Left lobe of liver (tissue), 2 donors: ENCODE measurements at regions not wholly inside any gene's neighbourhood (a gene's known extent, or its start where the extent isn't known, plus 50 kb on each side); places are given as distances from the start of the nearest gene placed in this dataset.

Experiments
- ATAC-seq: fragments of 200-7000 bp; cut with Tn5 transposase; one replicate; pipeline ENCODE4 v1.9.1; 2020; ENCODE audit warnings: mild to moderate bottlenecking, moderate library complexity
- DNase-seq: peaks from one replicate; pipeline ENCODE4 v3.0.0-alpha.2; 2020; ENCODE audit warnings: low spot score
- donor health status: DM: no; HTN: no; CAD: no; lungs with moderate emphysema.
- donor health status: DM: no; HTN: yes; CAD: no.

DNA sequence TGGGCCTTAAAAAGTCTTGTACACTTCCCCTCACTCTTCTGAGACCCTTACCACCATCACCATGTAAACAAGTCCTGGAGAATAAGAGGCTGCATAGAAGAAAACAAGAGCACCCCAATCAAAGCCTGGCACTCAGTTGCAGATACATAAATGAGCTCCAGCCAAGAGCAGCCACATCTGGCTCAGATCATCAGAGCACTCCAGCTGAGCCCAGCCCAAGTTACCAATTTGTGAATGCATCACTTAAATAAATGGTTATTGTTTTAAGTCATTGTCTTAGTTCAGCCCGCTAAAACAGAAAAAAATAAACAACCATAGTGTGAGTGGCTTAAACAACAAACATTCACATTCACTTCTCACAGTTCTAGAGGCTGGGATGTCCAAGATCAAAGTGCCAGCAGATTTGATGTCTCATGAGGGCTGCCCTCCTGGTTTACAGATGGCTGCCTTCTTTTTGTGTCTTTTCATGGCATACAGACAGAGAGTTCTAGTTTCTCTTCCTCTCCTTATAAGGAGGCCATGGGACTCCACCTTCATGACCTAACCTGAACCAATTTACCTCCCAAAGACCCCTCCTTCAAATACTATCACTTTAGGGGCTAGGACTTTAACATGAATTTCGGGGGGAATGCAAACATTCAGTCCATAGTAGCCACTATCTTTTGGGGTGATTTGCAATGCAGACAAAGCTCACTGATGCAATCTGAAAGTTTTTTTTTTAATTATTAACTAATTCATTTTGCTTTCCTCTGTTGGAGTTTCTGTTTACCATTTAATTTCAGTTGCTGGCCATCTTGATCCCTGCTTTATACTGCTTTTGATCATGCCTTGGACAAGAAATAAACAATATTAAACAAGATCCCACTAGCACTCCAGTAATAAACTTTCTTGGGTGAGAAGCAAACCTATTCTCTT is 187.5 kb upstream of the ACVR2A start:
- ATAC-seq (no peak), DNase-seq (no peak)

DNA sequence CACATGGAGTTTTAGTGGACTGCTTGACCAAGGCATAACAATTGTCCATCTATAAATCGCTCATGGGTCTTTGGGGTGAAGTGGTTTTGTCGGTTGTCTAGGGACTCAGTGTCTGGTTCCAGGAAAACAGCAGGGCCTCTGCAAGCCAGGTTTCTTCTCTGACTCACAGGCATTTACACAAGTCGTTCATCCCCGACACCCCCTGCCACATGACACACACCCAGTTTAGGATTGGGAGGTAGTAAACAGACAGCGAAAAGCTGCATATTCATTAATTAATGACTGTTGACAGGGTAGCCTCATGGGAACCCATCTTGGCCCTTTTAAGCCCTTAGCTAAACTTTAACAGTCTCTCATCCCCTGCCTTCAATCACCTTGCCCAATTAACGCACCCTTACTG is 194.8 kb upstream of the ACVR2A start:
- DNase-seq (no peak), ATAC-seq (no peak)

DNA sequence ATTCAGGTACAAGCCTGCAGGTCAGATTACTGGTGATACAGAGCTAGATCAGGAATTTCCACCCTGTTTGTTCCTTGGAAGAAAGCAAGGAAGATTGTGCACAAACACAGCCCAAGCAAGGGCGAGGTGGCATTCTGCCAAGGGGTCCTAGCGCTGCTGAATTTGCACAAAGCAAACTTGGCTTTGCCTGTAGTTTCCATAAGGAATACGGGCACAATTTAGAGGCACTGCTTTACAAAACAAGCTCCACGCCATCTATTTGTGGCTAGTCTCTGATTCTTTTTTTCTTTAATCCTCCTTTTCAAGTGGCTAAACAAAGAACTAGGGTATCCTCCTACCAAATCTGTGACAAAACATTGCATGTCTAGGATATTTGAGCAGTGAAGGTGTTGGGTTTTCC is 195.5 kb upstream of the ACVR2A start:
- ATAC-seq (no peak), DNase-seq (no peak)

- ATAC-seq (no peak), DNase-seq (no peak)
These were observed 196.4 kb upstream of the ACVR2A start for GRCh38 chr2:147648471-147648870.

DNA sequence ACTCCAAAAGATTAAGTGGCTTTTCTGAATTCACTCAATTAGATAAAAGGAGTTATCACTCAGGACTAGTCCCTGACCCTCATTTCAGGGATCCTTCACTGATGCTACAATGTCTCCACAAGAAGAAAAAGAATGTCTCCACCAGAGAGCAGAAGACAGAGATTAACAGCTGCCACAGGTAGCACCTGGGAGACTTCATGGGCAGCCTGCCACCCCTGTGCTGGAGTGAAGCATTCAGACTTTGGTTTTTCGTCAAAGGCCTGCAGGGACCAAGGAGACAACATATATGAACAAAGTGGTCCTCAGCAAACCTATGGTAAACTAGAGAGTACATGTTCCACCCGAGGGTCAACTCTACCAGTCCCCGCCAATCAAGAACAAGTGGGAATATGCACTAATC is 197.0 kb upstream of the ACVR2A start:
- DNase-seq, result no peak
- ATAC-seq, result no peak

DNA sequence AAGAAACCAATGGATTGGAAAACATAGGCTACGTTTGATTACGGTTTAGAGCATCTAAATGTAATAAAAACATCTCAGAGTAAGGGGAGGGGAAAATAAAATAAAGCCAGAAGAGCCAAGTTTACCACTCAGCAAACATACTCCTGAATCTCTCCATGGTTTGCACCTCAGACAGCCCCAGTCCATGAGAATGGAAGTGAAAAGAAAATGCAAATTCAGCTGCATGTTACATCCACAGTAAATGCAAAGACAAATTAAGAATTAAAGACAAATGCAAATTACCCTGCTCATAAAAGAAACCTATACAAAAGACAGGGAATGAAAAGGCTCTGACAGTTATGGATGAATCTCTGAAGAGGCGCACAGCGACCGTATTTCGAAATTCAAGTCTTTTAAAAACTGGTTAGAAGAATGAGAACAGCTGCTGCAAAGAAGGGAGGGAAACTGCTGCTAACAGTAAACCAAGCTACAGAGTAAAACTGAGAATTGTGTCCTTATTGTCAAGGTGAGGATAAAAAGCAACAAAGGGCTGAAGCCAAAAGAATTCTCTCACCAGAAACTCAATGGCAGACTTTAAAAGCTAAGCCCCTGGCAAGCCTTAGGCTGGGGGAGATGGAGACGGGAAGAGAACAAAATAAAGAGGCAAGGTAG is 197.9 kb upstream of the ACVR2A start:
- DNase-seq (no peak), ATAC-seq (no peak)

- DNase-seq (no peak), ATAC-seq (no peak)
These were observed 200.3 kb upstream of the ACVR2A start for GRCh38 chr2:147644491-147644890.

DNA sequence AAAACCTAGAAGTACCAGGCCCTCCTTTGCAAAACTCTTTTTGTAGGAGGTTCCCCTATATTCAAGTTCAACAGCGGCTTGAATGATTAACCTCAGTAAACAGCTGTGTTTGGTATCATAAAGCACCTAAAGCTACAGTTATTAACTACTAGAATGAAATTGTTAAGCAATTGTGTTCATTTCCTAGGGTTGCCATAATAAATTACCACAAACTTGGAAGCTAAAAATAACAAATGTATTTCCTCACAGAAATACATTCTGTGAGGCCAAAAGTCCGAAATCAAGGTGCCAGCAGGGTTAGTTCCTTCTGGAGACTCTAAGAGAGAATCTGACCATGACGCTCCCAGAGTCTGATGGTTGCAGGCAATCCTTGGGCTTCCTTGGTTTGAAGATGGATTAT is 202.1 kb upstream of the ACVR2A start:
- ATAC-seq (no peak), DNase-seq (no peak)

GRCh38 chr2:147641651-147642050 is 203.2 kb upstream of the ACVR2A start:
- ATAC-seq (no peak), DNase-seq (no peak)

GRCh38 chr2:147639891-147640290 is 204.9 kb upstream of the ACVR2A start:
- no peak for ATAC-seq
- no peak for DNase-seq

DNA sequence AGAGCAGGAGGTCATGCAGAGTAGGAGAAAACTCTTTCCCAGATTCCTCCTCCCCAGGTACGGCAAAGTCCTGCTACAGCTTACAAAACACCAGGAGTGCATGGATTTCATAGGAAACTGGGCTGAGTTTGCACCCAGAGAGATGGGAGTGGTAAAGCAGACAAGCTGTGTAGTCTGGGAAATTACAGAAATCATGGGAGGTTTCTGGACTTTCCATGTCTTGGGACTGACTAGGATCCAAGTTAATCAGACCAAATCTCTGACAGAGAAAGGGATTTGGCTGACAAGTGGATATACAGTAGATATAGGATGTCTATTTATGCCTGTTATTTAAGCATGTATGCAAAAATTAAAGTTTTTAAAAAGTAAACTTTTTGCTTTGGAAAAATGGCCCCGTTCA is 205.4 kb upstream of the ACVR2A start:
- no peak for ATAC-seq
- DNase-seq, result no peak

DNA sequence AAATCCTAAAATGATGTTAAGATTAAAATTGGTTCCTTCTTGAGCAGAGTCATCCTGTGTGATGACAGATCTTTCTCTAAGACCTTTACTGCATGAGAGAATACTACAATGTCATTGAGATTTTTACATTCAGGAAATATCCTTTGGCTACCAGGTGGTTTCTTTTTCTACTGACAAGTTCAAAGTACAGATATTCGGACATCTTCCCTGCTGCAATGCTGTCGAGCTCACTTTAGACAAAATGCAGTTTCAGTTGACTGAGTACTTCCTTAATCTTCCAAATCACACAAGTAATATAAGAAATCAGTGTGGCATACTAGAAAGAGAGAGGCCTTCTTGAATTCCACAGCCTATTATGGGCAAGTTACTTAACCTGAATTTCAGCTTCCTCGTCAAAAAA is 207.9 kb upstream of the ACVR2A start:
- no peak for ATAC-seq
- no peak for DNase-seq

DNA sequence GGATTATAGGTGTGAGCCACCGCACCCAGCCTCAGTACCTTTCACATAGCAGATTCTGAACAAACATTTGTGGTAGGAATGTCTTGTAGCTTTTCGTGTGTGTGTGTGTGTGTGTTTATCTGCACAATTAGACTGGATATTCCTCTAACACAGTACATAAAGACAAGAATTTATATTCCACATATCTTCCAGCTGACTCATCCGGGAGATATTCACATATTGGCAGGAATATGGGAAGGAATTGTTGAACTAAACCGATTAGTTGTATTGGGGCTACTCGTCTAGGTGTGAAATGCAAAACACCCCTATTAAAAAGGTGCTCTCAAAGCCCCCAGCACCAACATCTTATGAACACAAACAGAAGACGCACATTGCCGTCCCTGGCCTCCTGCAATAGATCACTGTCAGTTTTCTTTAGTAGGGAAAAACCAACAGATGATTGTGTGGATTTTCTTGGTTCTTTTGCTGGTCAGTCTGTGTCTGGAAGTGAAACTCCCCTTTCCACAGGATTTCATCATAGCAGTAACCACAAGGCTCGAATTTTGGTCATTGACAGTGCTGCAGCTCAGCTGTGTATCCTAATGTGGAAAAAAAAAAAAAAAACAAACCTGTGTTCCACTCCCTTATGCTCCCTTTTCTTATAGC is 208.5 kb upstream of the ACVR2A start:
- ATAC-seq, result no peak

DNA sequence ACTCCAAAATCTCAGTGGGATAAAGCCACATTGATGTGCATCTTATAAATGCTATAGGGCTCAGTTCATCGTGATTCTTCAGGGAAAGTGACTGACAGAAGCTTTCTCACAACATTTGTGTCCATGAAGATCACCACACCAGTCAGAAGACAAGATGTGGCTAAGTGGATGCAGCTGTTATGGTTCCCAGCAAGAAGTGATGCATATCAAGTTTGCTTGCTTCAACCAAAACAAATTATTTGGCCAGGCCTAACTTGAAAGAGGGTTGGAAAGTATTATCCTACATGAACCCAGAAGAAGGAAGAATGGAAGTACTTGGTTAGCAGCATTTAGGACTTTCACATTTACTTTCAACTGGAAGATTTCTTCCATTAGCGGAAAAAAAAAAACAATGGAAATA is 210.0 kb upstream of the ACVR2A start:
- ATAC-seq (no peak), DNase-seq (no peak)

More for the DNA sequence above, 208.5 kb upstream of the ACVR2A start:
- DNase-seq, result no peak

GRCh38 chr2:147632198-147632597 is 212.6 kb upstream of the ACVR2A start:
- ATAC-seq (no peak), DNase-seq (no peak)

- no peak for DNase-seq
- ATAC-seq, result no peak
These were observed 213.5 kb upstream of the ACVR2A start for GRCh38 chr2:147631294-147631693.

DNA sequence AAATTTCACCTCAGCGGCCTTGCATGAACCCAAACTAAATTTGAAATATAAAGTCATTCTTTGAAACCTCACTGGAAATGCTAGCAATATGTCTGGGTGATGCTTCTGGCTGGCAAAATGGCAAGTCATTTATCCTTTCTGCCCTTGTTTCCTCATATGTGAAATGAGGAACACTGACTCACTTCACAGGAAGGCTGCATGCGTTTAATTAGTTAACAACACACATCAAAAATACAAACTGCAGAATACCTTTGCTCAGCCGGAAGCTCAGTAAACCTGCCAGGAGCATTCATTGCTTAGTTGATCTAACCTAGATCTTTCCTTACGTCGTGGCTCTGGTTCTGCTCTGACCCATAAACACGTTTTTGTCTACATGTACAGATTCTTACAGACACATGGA is 214.2 kb upstream of the ACVR2A start:
- DNase-seq, result no peak

DNA sequence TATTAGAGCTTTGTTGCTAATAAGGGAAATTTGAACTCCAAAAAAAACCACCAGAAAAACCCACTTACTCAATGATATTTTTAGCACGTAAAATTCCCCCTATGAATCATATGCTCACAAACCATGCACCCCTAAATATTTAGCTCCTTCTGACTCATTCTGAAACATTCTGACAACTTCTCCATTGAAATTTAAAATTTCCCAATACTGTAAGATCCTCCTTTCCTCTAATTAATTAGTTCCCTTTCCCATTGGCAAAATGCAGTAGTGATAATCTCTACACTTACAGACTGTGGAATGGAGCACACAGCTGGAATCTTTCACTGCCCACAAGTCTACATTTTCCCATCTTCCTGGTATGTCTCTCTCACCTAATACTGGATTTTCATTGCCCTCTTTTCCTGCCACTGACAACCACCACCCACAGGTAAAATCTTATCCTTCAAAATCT is 215.8 kb upstream of the ACVR2A start:
- DNase-seq (no peak), ATAC-seq (no peak)

More for the DNA sequence above, 214.2 kb upstream of the ACVR2A start:
- no peak for ATAC-seq

DNA sequence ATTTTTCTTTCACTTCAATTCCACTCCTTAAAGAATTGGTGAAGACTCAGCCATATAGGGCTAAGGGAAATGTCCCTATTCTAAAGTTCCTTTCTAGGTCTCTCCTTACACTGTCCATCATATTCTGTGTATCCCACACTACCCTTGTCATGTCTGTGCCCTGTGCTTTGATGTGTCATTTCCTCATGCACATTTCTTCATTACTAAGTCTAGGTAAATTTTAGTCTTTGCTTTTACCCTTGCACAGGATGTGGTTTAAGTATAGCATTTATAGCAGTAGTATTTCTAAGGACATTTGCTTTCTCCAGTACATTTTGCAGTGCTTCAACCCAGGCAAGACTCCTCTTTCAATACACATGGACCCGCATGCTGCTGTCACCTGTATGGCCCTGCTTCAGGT is 221.5 kb upstream of the ACVR2A start:
- DNase-seq (no peak), ATAC-seq (no peak)

GRCh38 chr2:147621656-147622197 is 223.1 kb upstream of the ACVR2A start:
- no peak for DNase-seq
- ATAC-seq, result no peak

- no peak for ATAC-seq
- DNase-seq, result no peak
These were observed 225.0 kb upstream of the ACVR2A start for GRCh38 chr2:147619808-147620207.

GRCh38 chr2:147615726-147616125 is 229.1 kb upstream of the ACVR2A start:
- ATAC-seq (no peak), DNase-seq (no peak)
